UCSD-AML1 (cell line): ENCODE measurements at regions not wholly inside any gene's neighbourhood (a gene's known extent, or its start where the extent isn't known, plus 50 kb on each side); places are given as distances from the start of the nearest gene placed in this dataset.
"Not testable (repeated sequence)": the region's sequence is repeated elsewhere in the genome, so short reads cannot be mapped to it uniquely, and the experiment has no call there.

Experiments used
- DNase-seq: peaks from one replicate; lab custom pipeline; 2025; ENCODE audit not compliant: unreplicated experiment; lab: John Stamatoyannopoulos, UW

GRCh38 chr11:69869311-69869939 is 50.2 kb upstream of the FGF3 start:
- no peak for DNase-seq

- no peak for DNase-seq
Observed at GRCh38 chr11:69870766-69871165, 51.5 kb upstream of the FGF3 start.

- no peak for DNase-seq
Observed at GRCh38 chr11:69873166-69874077, 54.2 kb upstream of the FGF3 start.

- no peak for DNase-seq
Observed at GRCh38 chr11:69874178-69874983, 55.2 kb upstream of the FGF3 start.

DNA sequence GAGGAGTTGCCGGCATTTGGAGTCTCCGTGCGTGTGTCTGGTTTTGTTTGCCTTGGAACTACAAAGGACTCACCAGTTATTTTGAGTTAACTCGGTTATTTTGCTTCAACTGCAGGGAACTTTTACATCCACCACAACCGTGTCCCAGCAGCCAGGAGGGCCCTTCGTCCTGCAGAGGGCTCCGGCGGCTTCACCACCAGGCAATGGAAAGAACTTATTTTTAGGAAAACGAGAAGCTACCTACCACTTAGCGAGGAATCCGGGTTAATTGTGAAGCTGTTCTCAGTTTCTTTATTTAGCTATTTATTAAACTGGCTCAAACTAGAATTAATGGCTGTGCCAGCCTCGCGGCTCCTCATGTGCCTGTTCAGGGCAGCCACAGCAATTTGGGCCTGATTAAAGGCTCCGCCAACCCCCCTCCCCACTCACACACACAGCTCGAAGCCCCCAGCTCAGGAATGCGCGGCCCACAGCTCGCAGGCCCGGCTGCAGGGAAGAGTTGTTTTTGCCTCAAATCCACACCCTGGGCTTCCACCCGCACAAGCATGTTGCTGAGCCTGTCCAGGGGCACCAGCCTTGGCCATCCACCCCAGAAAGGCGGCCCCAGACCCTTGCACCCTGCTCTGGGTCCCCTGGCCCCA is 55.9 kb upstream of the FGF3 start:
- no peak for DNase-seq

DNA sequence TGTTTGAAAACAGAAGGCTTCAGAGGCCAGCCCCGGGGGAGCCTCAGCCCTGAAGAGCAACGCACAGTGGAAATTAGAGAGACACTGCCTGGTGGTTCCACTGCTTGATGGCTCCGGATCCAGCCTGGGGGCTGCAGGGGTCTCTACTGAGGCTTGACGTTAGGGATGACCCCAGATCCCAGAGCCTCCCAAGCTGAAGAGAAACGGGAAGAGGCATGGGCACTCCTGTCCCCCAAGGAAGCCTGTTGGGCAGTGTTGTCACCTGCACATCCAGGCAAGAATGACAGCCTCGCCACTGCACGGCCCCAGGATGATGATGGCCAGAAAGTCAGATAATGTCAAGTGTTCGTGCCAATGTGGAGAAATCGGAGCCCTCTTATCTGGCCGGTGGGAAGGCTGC is 56.8 kb upstream of the FGF3 start:
- no peak for DNase-seq

- no peak for DNase-seq
Observed at GRCh38 chr11:69877235-69877634, 58.0 kb upstream of the FGF3 start.

GRCh38 chr11:69877704-69878103 is 58.5 kb upstream of the FGF3 start:
- not testable (repeated sequence) for DNase-seq

DNA sequence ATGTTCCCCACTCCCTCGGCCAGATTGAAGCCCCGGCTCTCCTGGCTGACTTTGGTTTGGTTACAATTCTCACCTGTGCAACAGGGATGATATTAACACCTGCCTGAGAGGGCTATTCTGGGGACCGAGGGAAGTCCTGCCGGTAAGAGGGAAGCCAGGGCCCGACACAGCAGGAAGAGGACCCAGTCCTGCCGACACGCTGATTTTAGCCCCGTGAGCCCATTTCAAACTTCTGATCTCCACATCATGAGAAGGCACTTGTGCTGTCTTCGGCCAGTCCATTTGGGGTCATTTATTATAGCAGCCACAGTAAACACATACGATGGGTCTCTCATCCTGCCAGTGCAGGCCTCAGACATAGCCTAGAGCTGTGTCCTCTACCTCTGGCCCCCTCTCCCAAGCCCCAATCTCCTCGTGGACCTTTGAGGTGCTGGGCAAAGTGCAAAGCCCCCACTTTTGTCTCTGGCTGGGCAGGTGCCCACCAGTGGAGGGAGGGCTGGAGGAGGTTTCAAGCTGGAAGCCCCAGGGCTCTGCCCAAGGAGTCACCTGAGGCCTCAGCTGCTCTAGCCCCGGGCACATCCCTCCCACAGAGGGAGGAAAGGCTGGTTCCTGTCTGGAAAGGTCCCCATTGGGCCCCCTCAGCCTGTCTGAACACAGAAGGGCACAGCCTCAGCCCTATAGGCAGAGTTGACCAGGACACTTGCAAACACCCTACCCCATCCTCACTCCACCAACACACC is 59.1 kb upstream of the FGF3 start:
- no peak for DNase-seq

- no peak for DNase-seq
Observed at GRCh38 chr11:69878927-69879728, 59.9 kb upstream of the FGF3 start.

GRCh38 chr11:69879729-69880005 is 60.5 kb upstream of the FGF3 start:
- no peak for DNase-seq

DNA sequence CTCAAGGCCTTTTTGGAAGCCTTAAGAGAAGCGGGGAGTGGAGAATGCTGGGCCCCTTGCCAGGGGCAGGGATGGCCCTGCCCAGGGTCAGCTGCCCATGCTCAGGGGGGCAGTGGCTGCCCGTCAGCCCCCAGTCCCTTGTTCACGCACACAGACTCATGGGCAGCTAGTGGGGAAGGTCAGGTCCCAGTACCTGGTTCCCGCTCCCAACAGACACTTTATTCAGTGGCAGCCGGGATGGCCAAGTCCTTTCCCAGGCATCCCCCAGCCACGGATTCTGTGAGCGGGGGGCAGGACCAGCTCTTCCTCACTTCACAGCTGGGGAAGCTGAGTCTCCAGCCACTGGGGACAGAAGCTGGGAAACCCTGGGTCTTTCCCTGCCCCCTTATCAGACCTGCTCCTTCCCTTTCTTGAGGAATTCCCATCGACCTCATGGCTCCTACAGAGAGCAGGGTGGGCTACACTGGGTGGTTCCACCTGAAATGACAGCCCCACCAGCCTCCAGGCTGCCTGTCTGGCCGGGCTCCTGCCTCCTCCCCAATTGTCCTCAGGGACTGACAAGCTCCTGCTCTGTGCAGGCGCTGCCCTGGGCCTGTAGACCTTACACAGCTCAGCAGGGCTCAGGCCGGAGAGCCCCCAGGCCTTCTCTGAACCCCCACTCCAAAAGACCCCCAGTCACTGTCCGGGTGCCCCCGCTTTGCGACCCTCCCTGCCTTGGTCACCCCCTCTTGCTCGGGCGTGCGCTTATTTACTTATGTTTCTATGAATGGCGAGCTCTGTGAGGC is 61.0 kb upstream of the FGF3 start:
- no peak for DNase-seq

DNA sequence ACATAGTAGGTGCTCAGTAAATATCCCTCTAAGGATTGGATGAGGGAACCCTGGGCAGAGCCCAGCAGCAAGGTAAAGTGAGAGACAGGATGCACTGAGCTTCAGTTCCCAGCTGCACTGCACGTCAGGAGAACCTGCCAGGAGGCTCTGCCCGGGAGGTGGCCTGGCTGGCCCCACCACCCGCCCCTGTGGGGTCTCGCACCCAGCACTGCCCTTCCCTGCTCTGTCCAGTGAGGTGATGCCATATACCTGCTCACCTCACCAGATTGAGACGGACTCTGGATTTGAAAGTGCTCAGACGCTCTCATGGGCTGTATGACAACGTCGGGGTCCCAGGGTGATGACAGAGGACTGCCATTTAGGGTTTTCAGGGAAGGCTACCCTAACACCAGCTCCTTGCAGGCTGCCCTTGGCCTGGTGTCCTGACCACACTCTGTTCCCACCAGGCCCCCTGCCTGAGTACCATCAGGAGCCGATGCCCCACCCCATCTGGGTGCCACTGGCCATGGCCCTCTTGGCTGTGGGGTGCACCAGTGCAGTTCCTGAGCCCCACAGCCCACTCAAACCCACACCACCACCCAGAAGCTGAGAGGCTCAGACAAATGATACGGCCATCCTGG is 61.7 kb upstream of the FGF3 start:
- DNase-seq = no peak

DNA sequence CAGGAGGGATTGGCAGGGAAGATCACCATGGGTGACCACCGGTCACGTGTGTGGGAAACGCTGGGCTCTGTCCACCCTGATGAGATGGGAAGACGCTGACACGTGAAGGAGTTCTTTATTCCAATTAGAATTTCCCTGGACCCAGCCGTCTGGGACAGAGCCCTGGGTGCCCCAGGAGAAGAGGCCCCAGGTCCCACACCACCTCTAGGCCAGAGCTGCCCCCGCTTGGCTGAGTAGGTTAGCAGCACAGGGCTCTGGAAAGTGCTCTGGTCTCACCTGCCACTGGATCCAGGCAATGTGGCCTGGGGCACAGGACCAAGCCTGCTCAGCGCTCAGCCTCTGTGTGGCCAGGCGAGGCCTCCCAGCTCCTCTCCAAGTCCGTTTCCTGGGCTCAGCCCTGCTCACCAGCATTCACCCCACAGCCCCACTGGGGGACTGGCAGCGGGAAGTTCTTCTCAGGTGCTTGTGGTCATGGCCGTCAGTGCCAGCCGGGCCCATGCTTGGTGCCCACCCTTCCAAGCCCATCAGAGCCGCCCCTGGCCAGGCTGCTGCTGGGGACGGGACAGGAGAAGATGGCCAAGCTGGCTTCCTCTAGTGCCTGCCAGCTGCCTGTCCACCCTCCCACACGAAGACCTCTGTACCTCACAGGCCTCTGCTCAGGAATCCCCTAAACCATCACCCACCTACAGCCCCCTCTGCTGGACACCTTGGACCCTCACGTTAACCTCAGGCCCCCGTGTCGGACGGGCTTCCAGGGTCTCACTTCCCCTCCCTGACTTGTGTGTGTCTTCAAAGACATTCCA is 62.5 kb upstream of the FGF3 start:
- DNase-seq = no peak

- no peak for DNase-seq
Observed at GRCh38 chr11:69882270-69882608, 63.0 kb upstream of the FGF3 start.

GRCh38 chr11:69883292-69884255 is 64.4 kb upstream of the FGF3 start:
- no peak for DNase-seq

DNA sequence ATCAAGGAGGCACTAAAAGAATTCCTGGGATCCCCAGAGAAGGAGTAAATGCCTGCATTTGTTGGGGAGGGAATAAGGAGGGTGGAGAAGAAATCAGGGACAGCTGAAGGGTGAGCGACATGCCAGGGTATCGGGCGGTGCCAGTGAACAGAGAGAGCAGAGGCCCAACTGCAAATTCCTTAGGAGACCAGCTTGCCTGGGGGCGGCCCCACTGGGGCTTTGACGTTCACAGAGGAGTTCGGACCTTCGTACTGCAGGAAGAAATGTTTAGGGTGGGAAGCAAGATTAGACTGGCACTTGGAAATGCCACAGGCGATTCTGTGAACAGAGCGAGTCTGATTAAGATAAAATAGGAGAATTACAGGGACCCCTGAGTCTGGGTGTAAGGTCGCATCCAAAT is 65.1 kb upstream of the FGF3 start:
- DNase-seq = no peak
